Neural progenitor cell (in vitro differentiated cells): ENCODE measurements at regions not wholly inside any gene's neighbourhood (a gene's known extent, or its start where the extent isn't known, plus 50 kb on each side); places are given as distances from the start of the nearest gene placed in this dataset.

Experiments used
- DNase-seq: peaks from one replicate; pipeline ENCODE4 v3.0.0-alpha.2; 2016; ENCODE audit warnings: low spot score
- H2AFZ ChIP-seq: fragments of 200-600 bp; sonication (generic); replicated peaks from 2 replicates; pipeline ENCODE4 v1.6.1; 2016; ENCODE audit warnings: antibody characterized with exemption
- H3F3A ChIP-seq: fragments of 200-600 bp; sonication (generic); 2 replicates; pipeline ENCODE4 v1.6.1; 2016; ENCODE audit warnings: antibody characterized with exemption, low read depth
- H3K27ac ChIP-seq: fragments of 200-600 bp; sonication (generic); 2 replicates; pipeline ENCODE4 v1.5.1; 2016; ENCODE audit warnings: mild to moderate bottlenecking
- H3K27me3 ChIP-seq: fragments of 200-600 bp; sonication (generic); 2 replicates; pipeline ENCODE4 v1.6.1; 2016; ENCODE audit warnings: mild to moderate bottlenecking, moderate library complexity
- H3K36me3 ChIP-seq: fragments of 200-600 bp; sonication (generic); 2 replicates; pipeline ENCODE4 v1.5.1; 2016
- H3K4me1 ChIP-seq: fragments of 200-600 bp; sonication (generic); 2 replicates; pipeline ENCODE4 v1.6.1; 2016; ENCODE audit warnings: mixed run types
- H3K4me2 ChIP-seq: fragments of 200-600 bp; sonication (generic); 2 replicates; pipeline ENCODE4 v1.6.1; 2016
- H3K4me3 ChIP-seq: fragments of 200-600 bp; sonication (generic); 2 replicates; pipeline ENCODE4 v1.5.1; 2016
- H3K79me2 ChIP-seq: fragments of 200-600 bp; sonication (generic); 2 replicates; pipeline ENCODE4 v1.6.1; 2016; ENCODE audit warnings: low read depth
- H3K9ac ChIP-seq: fragments of 200-600 bp; sonication (generic); 2 replicates; pipeline ENCODE4 v1.6.1; 2016
- H3K9me3 ChIP-seq: fragments of 200-600 bp; sonication (generic); 2 replicates; pipeline ENCODE4 v1.5.1; 2016; ENCODE audit warnings: low read depth
- H4K20me1 ChIP-seq: fragments of 200-600 bp; sonication (generic); 2 replicates; pipeline ENCODE4 v1.6.1; 2016; ENCODE audit warnings: low read depth
- H3K27ac Mint-ChIP-seq: 3 replicates; pipeline ENCODE4 v1.8.0; 2021; ENCODE audit warnings: mixed read lengths
- H3K27me3 Mint-ChIP-seq: 2 replicates; pipeline ENCODE4 v1.8.0; 2022; ENCODE audit warnings: low read depth, mild to moderate bottlenecking, inconsistent platforms, moderate library complexity, mixed read lengths; ENCODE audit not compliant: insufficient read depth
- H3K36me3 Mint-ChIP-seq: 3 replicates; pipeline ENCODE4 v1.8.0; 2021; ENCODE audit warnings: mixed read lengths
- H3K4me1 Mint-ChIP-seq: 3 replicates; pipeline ENCODE4 v1.8.0; 2021; ENCODE audit warnings: mixed read lengths
- H3K4me3 Mint-ChIP-seq: 3 replicates; pipeline ENCODE4 v1.8.0; 2021; ENCODE audit warnings: mild to moderate bottlenecking, moderate library complexity, mixed read lengths
- H3K9me3 Mint-ChIP-seq: 3 replicates; pipeline ENCODE4 v1.8.0; 2020; ENCODE audit warnings: mixed read lengths
- CTCF ChIP-seq: fragments of 200-600 bp; sonication (generic); IDR thresholded peaks from 2 replicates; pipeline ENCODE4 v1.5.1; 2017; ENCODE audit warnings: antibody characterized with exemption, mild to moderate bottlenecking
- EZH2 ChIP-seq: fragments of 200-600 bp; sonication (generic); IDR thresholded peaks from 2 replicates; pipeline ENCODE4 v1.6.1; 2017; ENCODE audit warnings: antibody characterized with exemption, mild to moderate bottlenecking, moderate library complexity
- EZH2phosphoT487 ChIP-seq: fragments of 200-600 bp; sonication (generic); IDR thresholded peaks from 2 replicates; pipeline ENCODE4 v1.6.1; 2017; ENCODE audit warnings: antibody characterized with exemption

GRCh38 chr11:32310214-32310601 lies 125.1 kb downstream of the WT1 start:
- H3K9me3 ChIP-seq = no peaks in the 10 kb centered on the region
- no peak overlapping the region for H3K4me3 Mint-ChIP-seq

DNA sequence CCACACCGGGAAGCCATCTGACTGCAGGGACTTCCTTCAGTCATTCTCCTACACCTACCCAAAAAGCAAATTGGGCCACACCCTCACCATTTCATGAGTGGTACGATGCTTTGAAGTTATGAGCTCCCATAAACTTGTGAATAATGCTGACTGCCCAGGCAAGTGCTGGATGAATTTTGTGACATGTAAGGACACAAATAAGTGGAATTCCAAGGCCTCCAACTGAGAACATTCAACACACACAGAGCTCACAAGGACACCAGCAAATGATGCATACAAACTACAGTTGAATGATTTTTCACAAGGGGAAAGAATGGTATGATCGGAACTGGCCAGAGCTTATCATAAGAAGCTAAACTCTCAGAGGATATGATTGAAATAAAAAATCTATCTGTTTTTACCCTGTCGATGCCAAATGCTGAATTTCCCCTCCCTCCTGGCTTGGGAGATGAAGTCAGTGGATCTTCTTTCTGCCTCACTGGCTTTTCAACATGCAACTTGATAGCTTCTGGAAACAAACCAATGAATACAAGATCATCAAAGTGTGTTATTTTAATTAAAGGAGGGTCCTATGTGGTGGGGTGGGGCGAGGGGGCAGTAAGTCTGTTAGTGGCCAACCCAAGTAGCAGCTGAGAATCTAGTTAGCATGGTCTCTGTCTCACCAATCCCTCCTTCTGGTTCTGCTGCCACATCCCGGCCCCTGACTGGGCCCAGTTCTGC lies 123.8 kb downstream of the WT1 start:
- Histone ChIP-seq H3K4me2 (no peak overlapping the region), H3K4me3 (no peak overlapping the region), H3F3A (peaks cover 15% of the 10 kb centered on the region), H4K20me1 (no peaks in the 10 kb centered on the region), H3K79me2 (no peaks in the 10 kb centered on the region), H3K36me3 (no peaks in the 10 kb centered on the region), H2AFZ (no peak overlapping the region), H3K4me1 (peaks cover 13% of the 10 kb centered on the region), H3K27ac (no peak overlapping the region), H3K9ac (no peak overlapping the region), H3K27me3 (peaks cover 19% of the 10 kb centered on the region), H3K9me3 (no peaks in the 10 kb centered on the region)
- Mint-ChIP-seq H3K4me3 (no peak overlapping the region), H3K27ac (peak overlapping the region; percentile 7), H3K9me3 (no peaks in the 10 kb centered on the region), H3K4me1 (peaks cover 20% of the 10 kb centered on the region), H3K36me3 (no peaks in the 10 kb centered on the region), H3K27me3 (peaks cover 2% of the 10 kb centered on the region)
- TF ChIP-seq CTCF = no peak
- no peak for TF ChIP-seq EZH2
- TF ChIP-seq EZH2phosphoT487 = no peak
- DNase-seq = no peak

More at GRCh38 chr11:32310214-32310601, 125.1 kb downstream of the WT1 start:
- no peak overlapping the region for H3K27ac Mint-ChIP-seq
- H3K9ac ChIP-seq = no peak overlapping the region
- no peaks in the 10 kb centered on the region for H3K36me3 Mint-ChIP-seq
- no peaks in the 10 kb centered on the region for H3K36me3 ChIP-seq
- H2AFZ ChIP-seq = no peak overlapping the region
- no peaks in the 10 kb centered on the region for H3K79me2 ChIP-seq
- peaks cover 12% of the 10 kb centered on the region for H3K4me1 ChIP-seq
- H3K4me1 Mint-ChIP-seq = peaks cover 20% of the 10 kb centered on the region
- peaks cover 15% of the 10 kb centered on the region for H3K27me3 ChIP-seq
- H3F3A ChIP-seq = peaks cover 15% of the 10 kb centered on the region
- no peak for TF ChIP-seq CTCF
- TF ChIP-seq EZH2 = no peak
- no peak for TF ChIP-seq EZH2phosphoT487
- H3K4me2 ChIP-seq = no peak overlapping the region
- DNase-seq = no peak
- H3K27me3 Mint-ChIP-seq = no peaks in the 10 kb centered on the region
- H3K9me3 Mint-ChIP-seq = no peaks in the 10 kb centered on the region
- no peaks in the 10 kb centered on the region for H4K20me1 ChIP-seq
- no peak overlapping the region for H3K27ac ChIP-seq
- H3K4me3 ChIP-seq = no peak overlapping the region

- peaks cover 13% of the 10 kb centered on the region for H3K4me1 ChIP-seq
- Mint-ChIP-seq H3K36me3 (no peaks in the 10 kb centered on the region), H3K4me1 (peaks cover 23% of the 10 kb centered on the region), H3K4me3 (no peak overlapping the region), H3K27me3 (peaks cover 2% of the 10 kb centered on the region), H3K27ac (no peak overlapping the region), H3K9me3 (no peaks in the 10 kb centered on the region)
- no peak for DNase-seq
- H3K4me3 ChIP-seq = no peak overlapping the region
- H3K27me3 ChIP-seq = peaks cover 19% of the 10 kb centered on the region
- peaks cover 15% of the 10 kb centered on the region for H3F3A ChIP-seq
- no peaks in the 10 kb centered on the region for H4K20me1 ChIP-seq
- TF ChIP-seq EZH2 = no peak
- TF ChIP-seq EZH2phosphoT487 = no peak
- TF ChIP-seq CTCF = no peak
- H2AFZ ChIP-seq = no peak overlapping the region
- H3K9me3 ChIP-seq = no peaks in the 10 kb centered on the region
- no peaks in the 10 kb centered on the region for H3K79me2 ChIP-seq
- no peak overlapping the region for H3K27ac ChIP-seq
- H3K4me2 ChIP-seq = no peak overlapping the region
- no peak overlapping the region for H3K9ac ChIP-seq
- no peaks in the 10 kb centered on the region for H3K36me3 ChIP-seq
These were observed 123.0 kb downstream of the WT1 start for GRCh38 chr11:32312206-32312817.
